HG02798 (cell line): ENCODE measurements at regions not wholly inside any gene's neighbourhood (a gene's known extent, or its start where the extent isn't known, plus 50 kb on each side); places are given as distances from the start of the nearest gene placed in this dataset.

Experiments
- ATAC-seq: cut with Tn5 transposase; IDR thresholded peaks from one replicate; pipeline ENCODE4 v1.9.1; 2021; ENCODE audit warnings: mild to moderate bottlenecking; ENCODE audit not compliant: unreplicated experiment, poor library complexity

DNA sequence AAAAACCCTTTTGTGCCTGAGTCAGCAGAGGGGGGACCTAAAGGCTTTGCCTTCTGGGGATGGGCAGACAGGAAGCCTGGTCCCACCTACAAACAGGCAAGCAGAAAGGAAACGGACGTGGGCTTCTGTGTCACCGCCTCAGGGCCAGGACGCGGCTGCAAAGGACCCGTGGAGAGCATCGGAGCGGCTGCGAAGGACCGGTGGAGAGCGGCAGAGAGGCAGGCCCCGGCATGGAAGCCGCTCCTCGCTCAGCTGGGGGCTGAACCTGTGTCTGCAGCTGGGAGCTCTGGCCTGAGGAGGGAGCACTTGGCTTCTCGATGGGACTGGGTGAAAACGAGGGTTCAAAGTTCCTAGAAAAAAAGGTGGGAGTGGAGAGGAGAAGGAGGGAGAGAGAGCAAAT, 125.4 kb upstream of the PPP2R2D start:
- no peak for ATAC-seq

DNA sequence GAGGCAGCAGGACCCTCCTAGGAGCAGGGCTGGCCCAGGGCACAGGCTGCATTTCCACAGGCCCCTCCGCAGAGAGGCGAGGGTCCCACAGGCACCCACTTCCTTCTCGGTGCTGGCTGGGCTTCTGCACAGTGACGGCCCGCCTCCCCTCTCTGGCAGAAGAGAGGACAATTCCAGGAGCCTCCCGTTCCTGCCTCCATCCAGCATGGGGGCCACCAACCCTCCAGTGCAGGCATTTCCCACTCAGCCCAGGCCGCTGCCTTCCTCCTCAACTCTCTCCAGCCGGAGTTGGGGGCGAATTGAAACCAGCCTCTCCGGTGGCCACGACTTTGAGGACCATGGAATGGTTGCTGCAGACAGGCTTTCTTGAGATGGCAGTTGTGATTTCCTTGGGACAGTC, 125.0 kb upstream of the PPP2R2D start:
- no peak for ATAC-seq

DNA sequence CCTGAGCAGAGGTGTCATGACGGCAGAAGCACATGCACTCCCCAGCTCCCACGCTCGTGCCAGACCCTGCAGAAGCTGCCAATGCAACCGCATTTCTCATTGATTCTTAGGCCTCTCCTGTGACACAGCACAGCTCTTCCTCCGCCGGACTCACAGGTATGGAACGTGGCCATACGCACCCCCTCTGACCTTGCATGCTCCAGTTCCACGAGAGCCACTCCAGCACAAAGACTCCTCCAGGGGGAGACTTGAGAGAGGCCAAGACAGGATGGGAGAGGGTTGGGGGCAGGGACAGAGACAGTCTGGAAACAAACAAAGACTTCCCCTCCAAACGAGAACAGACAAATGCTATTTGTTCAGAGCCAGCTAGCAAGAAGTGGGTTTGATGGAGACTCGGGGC, 124.3 kb upstream of the PPP2R2D start:
- no peak for ATAC-seq

DNA sequence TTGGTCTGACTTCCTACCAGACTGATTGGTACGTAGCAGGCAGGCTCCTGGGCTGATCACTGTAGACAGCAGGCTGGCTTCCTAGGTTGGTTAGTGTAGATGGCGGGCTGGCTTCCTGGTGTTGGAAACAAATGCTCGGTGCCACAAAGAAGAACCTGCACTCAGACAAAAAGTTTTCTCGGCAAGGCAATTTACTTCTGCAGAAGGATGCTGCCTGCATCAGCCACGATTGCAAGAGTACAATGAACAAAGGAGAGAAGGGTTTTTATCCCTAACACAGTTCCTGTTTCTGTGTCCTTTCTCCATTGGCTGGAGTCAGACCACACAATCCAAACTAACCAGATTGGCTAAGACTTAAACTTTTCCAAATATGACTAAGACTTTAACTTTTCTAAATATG, 123.6 kb upstream of the PPP2R2D start:
- ATAC-seq = no peak

DNA sequence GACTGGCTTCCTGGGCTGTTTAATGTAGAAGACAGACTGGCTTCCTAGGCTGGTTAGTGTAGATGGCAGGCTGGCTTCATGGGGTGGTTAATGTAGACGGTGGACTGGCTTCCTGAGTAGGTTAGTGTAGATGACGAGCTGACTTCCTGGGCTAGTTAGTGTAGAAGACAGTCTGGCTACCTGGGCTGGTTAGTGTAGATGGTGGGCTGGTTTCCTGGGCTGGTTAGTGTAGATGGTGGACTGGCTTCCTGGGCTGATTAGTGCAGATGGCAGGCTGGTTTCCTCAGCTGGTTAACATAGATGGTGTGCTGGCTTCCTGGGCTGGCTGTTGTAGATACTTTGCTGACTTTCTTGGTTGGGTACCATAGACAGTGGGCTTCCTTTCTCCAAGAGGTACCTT, 122.9 kb upstream of the PPP2R2D start:
- ATAC-seq = no peak

DNA sequence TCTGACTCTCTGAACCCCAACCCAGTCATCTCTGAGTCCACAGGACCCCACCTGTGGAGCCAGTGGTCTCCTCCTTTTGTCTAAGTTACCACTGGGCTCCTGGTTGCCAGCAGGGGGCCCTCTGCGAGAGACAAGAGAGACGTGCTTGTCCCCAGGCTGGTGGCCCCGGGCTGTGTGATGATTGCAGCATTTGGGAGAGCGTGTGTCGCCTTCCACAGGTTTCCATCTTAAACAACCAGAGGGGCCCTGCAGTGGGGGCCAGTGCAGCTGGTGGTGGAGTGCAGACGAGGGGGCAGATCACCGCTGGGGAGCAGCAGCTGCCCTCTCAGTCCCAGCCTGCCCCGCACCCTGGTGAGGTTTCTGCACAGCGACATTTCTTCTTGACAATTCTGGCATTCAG, 122.4 kb upstream of the PPP2R2D start:
- ATAC-seq = no peak

DNA sequence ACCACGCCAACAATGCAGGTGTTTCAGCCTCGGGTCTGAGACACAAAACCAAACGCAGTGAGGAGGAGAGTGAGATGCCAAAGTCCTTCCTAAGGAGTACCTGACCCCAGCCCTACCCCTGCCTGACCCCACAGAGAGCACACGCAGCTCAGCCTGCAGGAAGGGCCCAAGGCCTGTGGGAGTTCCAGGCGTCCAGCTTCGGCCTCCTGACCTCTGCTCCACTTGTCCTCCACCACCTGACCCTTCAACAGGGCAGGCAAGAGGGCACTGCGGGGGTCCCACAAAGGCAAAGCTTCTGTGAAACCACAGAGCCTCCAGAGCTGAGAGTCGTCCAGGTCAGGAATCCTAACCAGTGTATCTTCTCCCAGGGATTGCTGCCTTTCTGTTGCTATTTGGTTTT, 122.0 kb upstream of the PPP2R2D start:
- no peak for ATAC-seq

DNA sequence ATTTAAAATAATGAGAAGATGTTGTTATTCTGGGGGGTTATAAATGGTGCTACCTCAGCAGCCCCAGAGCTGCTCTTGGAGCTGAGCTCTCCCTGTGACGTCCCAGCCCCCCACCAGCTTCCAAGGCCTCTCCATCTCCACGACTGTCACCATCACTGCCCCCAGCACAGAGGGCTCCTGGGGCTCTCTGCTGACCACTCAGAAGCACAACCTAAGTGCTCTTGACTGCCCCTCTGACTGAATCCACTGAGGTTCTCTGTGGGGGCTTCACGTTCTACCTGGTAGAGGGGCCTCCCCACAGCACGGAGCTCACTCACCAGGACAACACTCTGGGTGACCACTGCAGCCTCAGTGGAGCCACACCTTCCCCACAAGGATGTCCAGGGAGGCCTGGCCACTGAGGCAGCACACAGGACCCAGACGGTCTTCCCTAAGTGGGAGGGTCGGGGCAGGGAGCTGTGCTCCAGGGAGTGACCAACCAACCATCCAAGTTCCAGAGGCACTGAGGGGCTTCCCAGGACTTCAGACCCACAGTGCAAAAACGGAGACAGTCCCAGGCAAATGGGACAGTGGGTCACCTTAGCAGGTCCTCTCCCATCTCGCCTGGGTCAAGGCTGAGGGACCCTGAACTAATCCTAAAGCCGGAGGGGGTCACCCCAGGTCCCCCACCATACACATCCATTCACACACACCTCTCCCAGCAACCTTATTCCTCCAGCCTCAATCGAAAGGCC, 121.0 kb upstream of the PPP2R2D start:
- ATAC-seq = no peak

DNA sequence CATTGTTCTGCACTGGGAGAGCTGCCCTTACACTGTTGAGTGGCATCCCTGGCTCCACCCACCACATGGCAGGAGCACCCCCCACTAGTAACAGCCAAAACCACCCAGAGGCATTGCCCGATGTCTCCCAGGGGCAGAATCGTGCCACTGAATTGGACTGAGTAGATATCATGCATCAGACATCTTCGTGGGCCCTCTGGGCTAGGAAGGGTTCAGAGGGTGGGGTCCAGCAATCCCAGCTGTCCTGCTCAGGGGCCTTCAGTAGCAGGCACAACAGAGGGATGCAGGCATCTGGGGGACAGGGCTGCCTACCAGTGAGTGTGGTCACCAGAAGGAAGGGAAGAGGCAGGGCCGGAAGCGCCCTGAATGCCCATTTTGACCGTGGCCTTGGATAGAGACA, 119.7 kb upstream of the PPP2R2D start:
- no peak for ATAC-seq

DNA sequence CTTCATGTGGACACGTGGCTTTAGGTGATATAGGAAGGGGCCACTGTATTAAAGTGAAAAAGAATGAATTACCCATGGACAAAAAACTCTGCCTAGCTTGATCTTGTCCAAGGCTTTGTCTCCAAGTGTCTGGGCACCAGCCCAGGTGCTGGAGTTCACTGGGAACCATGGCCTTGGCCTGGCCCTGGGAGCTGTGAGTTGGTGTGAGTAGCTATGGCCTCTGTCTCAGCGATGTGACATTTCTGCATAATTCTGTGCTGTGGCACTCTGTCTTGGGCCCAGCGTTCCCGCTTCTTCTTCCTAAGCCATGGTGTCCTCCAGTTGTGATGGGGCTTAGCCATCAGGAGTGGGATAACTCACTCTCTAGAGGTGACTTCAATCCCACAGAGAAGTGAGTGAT, 119.0 kb upstream of the PPP2R2D start:
- ATAC-seq = no peak

DNA sequence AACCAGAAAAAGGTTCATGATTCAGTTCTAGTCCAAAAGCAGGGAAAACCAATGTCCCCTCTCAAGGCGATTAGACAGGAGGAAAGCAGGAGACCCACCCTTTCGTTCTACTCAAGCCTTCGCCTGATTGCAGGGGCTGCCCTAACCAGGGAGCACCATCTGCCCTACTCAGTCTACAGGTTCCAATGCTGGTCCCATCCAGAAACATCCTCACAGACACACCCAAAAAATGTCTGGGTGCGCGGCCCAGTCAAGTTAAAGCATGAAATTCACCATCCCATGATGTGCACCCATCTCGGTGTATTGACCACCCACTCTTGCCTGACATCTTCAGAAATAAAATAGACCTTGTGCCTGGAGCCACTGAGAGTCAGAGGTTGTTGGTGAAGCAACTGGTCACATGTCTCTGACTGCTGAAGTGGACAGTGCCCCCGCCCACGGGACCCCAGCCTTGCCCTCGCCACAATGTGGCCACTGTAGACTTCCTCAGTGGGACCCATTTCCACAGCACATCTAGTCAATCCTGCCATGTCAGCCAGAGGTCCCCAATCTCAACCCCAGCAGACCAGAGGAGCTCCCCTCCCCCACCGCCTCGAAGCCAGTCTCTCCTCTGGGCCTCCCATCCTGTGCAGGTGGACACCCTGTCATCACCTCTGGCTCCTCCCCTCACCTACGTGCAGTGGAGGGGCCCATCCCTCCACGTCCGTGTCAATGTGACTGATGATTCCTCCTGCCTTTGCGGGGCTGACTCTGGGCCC, 116.3 kb upstream of the PPP2R2D start:
- ATAC-seq = no peak

DNA sequence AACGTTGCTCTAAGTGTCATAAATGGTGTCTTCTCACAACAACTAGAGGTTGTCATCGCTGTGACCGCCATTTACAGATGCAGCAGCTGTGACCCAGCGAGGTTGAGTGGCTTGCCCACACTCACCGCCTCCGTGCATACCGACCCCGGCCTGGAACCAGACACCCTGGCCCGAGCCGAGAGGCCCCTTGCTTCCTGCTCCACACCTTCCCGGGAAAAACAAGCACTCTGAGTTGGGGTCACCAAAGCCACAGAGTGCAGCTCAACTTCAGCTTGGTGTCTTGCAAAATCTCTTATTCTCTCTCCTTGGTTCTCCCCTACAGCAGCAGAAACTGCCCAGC, 115.7 kb upstream of the PPP2R2D start:
- no peak for ATAC-seq

DNA sequence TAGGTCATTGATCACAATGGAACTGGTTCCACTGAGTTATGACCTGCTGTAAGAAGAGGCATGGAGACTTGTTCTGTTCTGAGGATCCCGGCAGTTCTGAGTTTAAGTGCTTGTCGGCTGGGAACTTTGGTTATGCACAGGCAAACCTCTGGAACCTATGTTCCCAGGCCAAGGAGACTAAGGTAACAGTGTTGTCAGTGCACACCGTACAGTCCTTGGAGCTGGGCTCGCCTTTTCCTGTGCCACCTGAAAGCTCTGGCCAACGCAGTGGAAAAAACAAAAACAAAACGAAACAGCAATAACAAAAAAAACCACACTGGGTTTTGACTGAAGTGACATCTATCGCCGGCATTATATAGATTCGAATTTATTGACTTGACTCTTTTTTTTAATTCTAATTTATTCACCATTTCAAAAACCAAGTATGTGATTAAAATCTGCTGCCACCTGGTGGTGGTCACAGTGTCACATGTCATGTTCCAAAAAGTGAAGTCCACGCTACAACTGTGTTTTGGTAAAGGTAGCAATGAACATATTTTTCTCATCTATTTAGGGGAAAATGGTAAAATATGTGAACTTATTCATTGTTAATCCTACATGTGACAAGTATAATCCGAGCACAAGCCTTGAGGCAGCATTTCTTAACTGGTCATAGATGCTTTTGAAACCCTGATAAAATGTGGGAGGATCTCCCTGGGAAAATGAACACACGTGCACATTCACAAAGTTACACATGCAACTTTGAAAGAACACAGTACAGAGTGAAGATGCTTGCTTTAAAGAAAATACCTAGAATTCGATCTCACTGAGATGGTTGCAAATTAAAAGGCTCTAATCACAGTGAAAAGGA, 113.8 kb upstream of the PPP2R2D start:
- no peak for ATAC-seq

DNA sequence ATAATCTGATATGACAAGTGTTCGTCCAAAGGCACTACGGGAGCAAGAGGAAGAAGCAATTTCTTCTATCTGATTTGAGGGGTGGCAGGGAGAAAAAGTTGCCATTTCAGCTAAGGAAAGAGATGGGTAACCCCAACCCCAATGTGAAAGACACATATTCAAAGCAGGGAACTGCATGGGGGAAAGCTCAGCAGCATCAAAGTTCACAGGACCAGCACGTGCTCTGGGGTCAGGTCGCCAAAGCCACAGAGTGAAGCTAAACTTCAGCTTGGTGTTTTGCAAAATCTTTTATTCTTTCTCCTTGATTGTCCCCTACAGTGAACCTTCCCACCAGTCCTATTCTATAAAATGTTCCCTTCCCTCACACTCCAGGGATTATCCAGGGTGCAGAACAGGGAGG, 112.8 kb upstream of the PPP2R2D start:
- no peak for ATAC-seq

DNA sequence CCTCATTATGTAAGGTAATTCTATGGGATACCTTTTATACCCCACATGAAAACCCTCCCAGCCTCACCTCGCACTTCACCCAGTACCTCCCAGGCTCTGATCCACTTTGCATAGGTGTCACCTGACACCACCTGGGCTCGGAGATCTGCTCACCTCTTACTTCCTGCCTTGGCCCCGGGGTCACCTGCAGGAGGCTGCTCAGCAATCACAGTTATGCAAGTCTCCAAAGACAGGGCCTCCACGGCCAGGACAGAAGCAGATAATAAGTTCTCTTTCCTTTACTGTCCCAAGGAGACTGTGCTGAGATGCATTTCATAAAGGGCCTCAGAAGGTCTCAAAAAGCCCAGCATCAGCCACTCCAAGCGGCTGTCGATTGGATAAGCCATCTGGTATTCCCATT, 112.4 kb upstream of the PPP2R2D start:
- ATAC-seq = no peak

DNA sequence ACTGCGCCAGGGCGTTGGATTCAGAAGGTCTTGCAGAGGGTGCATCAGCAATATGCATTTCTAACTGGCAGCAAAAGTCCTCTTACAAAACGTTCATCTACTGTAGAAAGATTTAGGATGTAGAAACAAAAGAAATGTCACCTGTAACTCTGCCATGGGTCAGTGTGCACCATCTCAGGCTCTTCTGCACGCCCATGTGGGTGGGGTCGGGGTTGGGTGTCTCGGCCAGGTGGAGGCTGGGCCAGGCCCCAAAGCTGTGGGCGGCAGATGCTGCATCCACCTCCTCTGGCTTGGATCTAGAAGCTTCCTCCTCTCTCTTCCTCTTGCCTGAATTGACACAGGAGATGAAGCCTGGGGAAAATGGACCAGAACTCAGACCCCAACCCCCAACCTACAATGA, 111.3 kb upstream of the PPP2R2D start:
- ATAC-seq = no peak

DNA sequence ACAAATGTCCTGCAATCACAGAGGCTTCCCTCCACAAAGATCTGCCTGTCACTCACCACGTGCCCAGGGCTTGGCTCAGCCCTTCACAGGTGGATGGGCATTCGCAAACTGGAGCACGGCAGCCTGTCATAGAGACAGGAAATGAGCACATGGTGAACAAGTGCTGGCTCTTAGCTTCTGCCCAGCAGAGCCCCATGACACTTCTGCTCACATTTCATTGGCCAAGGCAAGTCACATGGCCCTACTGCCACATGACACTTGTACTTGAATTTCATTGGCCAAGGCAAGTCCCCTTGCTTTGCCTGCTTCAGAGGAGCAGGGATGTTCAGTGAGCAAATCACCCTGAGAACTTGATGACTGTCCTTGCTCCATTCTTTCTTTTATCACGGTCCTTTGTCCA, 110.8 kb upstream of the PPP2R2D start:
- ATAC-seq = no peak

DNA sequence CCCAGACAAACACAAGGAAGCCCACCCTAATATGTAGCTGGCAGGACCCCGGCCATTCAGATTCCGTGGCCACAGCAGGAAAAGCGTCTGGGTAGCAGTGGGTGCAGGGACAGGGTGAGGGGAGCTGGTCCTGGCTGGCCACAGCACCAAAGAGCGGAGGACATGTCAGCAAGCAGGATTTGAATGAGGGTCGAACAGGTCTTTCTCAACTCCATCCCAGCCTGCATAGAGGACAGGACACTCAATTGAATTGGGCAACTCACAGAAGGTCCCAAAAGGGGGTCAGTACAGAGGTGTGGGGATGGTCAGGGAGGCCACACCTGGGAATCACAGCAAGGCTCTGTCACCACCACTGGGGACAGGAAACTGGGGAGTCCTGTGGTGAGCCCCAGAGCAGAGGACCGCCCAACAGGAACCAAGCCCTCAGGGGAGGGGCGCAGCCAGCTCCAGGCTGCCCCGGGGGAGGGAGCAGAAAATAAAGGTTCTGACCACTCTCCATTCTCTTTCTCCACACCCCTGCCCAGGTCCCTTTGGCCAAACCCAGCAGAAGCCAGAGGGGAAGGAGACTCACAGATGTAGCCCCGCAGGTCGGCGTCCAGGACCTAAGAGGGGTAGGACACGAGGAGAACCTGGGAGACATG, 108.7 kb upstream of the PPP2R2D start:
- no peak for ATAC-seq

DNA sequence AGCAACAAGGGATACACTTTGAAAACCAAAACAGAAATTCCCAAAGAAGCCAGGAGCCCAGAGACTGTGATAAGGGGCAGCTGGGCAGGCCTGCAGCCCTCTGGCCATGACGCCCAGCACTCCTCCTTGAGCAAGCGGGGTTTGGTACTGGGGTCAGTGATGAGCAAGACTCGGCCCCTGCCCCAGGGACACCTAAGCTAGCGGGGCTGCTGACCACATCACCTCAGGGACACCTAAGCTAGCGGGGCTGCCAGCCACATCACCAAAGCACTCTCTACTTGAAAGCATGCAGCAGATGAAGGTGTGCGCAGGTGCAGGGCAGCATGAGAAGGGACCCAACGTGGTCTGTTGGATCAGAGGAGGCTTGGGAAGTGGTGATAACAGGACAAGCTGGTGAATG, 108.0 kb upstream of the PPP2R2D start:
- no peak for ATAC-seq

DNA sequence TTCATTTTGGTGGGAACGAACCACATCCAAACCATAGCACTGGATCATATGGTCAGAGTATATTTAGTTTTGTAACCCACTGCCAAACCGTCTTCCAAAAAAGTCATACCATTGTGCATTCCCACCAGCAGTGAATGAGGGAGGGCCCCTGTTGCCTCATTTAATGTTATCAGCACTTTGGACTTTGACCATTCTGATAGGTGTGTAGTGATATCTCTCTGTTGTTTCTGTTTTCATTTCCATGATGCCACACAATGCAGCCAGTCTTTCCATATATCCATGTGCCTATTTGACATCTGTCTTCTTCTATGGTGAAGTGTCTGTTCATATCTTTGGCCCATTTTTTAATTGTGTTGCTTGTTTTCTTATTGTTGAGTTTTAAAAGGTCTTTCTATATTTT, 105.0 kb upstream of the PPP2R2D start:
- no peak for ATAC-seq

DNA sequence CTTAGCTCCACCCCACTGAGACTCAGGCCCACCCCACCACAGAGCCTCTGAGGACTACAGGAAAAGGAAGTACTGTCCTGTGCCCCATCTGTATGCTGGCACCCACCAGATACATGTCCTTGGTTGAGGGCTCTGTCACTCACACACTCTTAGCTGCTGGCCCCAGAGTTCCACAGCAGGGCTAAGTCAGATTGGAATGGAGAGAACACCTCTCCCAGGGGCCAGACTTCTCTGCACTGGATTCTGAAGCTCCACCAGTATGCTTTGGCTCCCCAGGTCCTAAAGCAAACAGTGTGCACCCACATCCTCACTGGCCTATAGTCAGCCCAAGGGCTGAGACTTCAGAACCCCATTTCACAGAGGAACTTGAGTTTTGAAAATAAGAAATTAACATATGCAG, 103.2 kb upstream of the PPP2R2D start:
- no peak for ATAC-seq
